GM12878 (cell line): ENCODE measurements at regions not wholly inside any gene's neighbourhood (a gene's known extent, or its start where the extent isn't known, plus 50 kb on each side); places are given as distances from the start of the nearest gene placed in this dataset.

Experiments used
- ATAC-seq: fragments of 200-7000 bp; cut with Tn5 transposase; 3 replicates; pipeline ENCODE4 v1.9.1; 2020; ENCODE audit warnings: mild to moderate bottlenecking, moderate library complexity
- BruUV-seq: library from RNA; stranded (reverse); fragments of 400-500 nt; replicated peaks from 2 replicates; lab custom pipeline; 2021; lab: Mats Ljungman, UMichigan
- CTCF ChIA-PET: fragments of 300-600 bp; sonication (Branson Sonifier 250); formaldehyde crosslinking; extraction: SDS; loops from one replicate; lab custom pipeline; 2021; ENCODE audit warnings: inconsistent platforms; lab: Yijun Ruan, JAX
- POLR2A ChIA-PET: fragments of 350-600 bp; formaldehyde crosslinking; extraction: SDS; loops from one replicate; lab custom pipeline; 2021; ENCODE audit warnings: inconsistent platforms; lab: Charles Lee
- RAD21 ChIA-PET: fragments of 300-600 bp; sonication (Branson Sonifier 250); formaldehyde crosslinking; loops from one replicate; lab custom pipeline; 2023; ENCODE audit warnings: antibody characterized with exemption; ENCODE audit not compliant: unreplicated experiment; lab: Charles Lee
- SMC1A ChIA-PET: fragments of 300-600 bp; sonication (Branson Sonifier 250); formaldehyde crosslinking; loops from one replicate; lab custom pipeline; 2023; ENCODE audit not compliant: unreplicated experiment, uncharacterized antibody; lab: Charles Lee
- DNase-seq: peaks from one replicate; pipeline ENCODE4 v3.0.0-alpha.2; 2011; ENCODE audit warnings: low read depth, low spot score
- FAIRE-seq: peaks from 3 replicates; lab custom pipeline; 2011; peaks lifted over from hg19 to GRCh38; lab: Jason Lieb, UNC
- H2AFZ ChIP-seq: 2 replicates; pipeline ENCODE4 v1.6.0; 2011; ENCODE audit warnings: low read depth, low read length, control low read depth; ENCODE audit not compliant: control insufficient read depth
- H3K27ac ChIP-seq: 2 replicates; pipeline ENCODE4 v1.5.1; 2011; ENCODE audit warnings: control low read depth; ENCODE audit not compliant: control insufficient read depth, insufficient read depth
- H3K27me3 ChIP-seq, 2 experiments: replicated peaks in 1 of 2; 2 replicates each; pipeline versions ENCODE4 v1.6.0 to v1.6.1; 2011; ENCODE audit warnings: low read length in 1 of 2; ENCODE audit not compliant: control insufficient read depth in 2 of 2, insufficient read depth in 2 of 2
- H3K36me3 ChIP-seq, 2 experiments: 2 replicates each; pipeline ENCODE4 v1.5.1; 2011; ENCODE audit warnings: low read length in 1 of 2; ENCODE audit not compliant: control insufficient read depth in 2 of 2, insufficient read depth in 2 of 2
- H3K4me1 ChIP-seq: 2 replicates; pipeline ENCODE4 v1.6.1; 2011; ENCODE audit warnings: mild to moderate bottlenecking, low read length, moderate library complexity, mixed read lengths; ENCODE audit not compliant: control insufficient read depth, insufficient read depth
- H3K4me2 ChIP-seq: 2 replicates; pipeline ENCODE4 v1.6.0; 2011; ENCODE audit warnings: control low read depth; ENCODE audit not compliant: control insufficient read depth, insufficient read depth
- H3K4me3 ChIP-seq: fragments of 200-600 bp; sonication (generic); 2 replicates; pipeline ENCODE4 v1.5.1; 2016
- H3K79me2 ChIP-seq: 2 replicates; pipeline ENCODE4 v1.6.0; 2011; ENCODE audit warnings: low read length; ENCODE audit not compliant: control insufficient read depth, insufficient read depth
- H3K9ac ChIP-seq: 2 replicates; pipeline ENCODE4 v1.8.0; 2011; ENCODE audit warnings: low read length, control low read depth, mixed read lengths; ENCODE audit not compliant: control insufficient read depth, insufficient read depth
- H3K9me3 ChIP-seq: replicated peaks from 3 replicates; pipeline ENCODE4 v1.5.1; 2011; ENCODE audit warnings: mild to moderate bottlenecking, low read length; ENCODE audit not compliant: control insufficient read depth, insufficient read depth
- H4K20me1 ChIP-seq: 2 replicates; pipeline ENCODE4 v1.6.0; 2011; ENCODE audit not compliant: control insufficient read depth, insufficient read depth
- ATF7 ChIP-seq: fragments of 450-650 bp; IDR thresholded peaks from 2 replicates; pipeline ENCODE4 v1.6.1; 2016; ENCODE audit warnings: low read depth, mild to moderate bottlenecking
- CHD1 ChIP-seq: IDR thresholded peaks from 2 replicates; pipeline ENCODE4 v1.6.1; 2012; ENCODE audit warnings: low read depth, low read length, improper control_type of control experiment
- CREB1 ChIP-seq: IDR thresholded peaks from 2 replicates; pipeline ENCODE4 v1.6.1; 2012; ENCODE audit warnings: low read depth, mild to moderate bottlenecking, inconsistent platforms
- GABPA ChIP-seq: IDR thresholded peaks from 2 replicates; pipeline ENCODE4 v1.6.1; 2014; ENCODE audit warnings: antibody characterized with exemption, low read depth, mild to moderate bottlenecking, inconsistent platforms
- KDM1A ChIP-seq: fragments of 200-600 bp; sonication (generic); IDR thresholded peaks from 2 replicates; pipeline ENCODE4 v1.6.1; 2016; ENCODE audit warnings: borderline replicate concordance
- MYC ChIP-seq: IDR thresholded peaks from 2 replicates; pipeline ENCODE4 v1.6.1; 2011; ENCODE audit warnings: mild to moderate bottlenecking, low read length, moderate library complexity, inconsistent platforms; ENCODE audit not compliant: insufficient read depth, insufficient replicate concordance, insufficient read length, severe bottlenecking
- NFIC ChIP-seq: IDR thresholded peaks from 2 replicates; pipeline ENCODE4 v1.6.1; 2012; ENCODE audit warnings: low read depth, mild to moderate bottlenecking, inconsistent platforms, low read length, moderate library complexity
- POLR2A ChIP-seq: IDR thresholded peaks from 2 replicates; pipeline ENCODE4 v1.6.1; 2011; ENCODE audit warnings: low read depth, mild to moderate bottlenecking, low read length
- RFX5 ChIP-seq: IDR thresholded peaks from 2 replicates; pipeline ENCODE4 v1.6.1; 2011; ENCODE audit warnings: low read depth, low read length, improper control_type of control experiment
- SMC3 ChIP-seq: IDR thresholded peaks from 2 replicates; pipeline ENCODE4 v1.6.1; 2011; ENCODE audit warnings: low read length, improper control_type of control experiment, borderline replicate concordance
- SREBF1 ChIP-seq: IDR thresholded peaks from 2 replicates; pipeline ENCODE4 v1.6.1; 2012; ENCODE audit warnings: mild to moderate bottlenecking, low read length
- ZNF274 ChIP-seq: IDR thresholded peaks from one replicate; pipeline ENCODE4 v1.8.0; 2011; ENCODE audit not compliant: insufficient read length, insufficient read depth
- ZNF384 ChIP-seq: IDR thresholded peaks from 2 replicates; pipeline ENCODE4 v1.6.1; 2012; ENCODE audit warnings: low read depth, mild to moderate bottlenecking, low read length, improper control_type of control experiment, borderline replicate concordance
- WGBS: methylation state at CpG from one replicate; pipeline ENCODE4 v1.1.6; 2016; ENCODE audit warnings: low lambda C conversion rate; ENCODE audit not compliant: insufficient replicate concordance, insufficient coverage; ENCODE audit errors: missing lambda C conversion rate; 5-methylcytosine and 5-hydroxymethylcytosine counted together
- in situ Hi-C: fragments of 300-500 bp; cut with MboI; formaldehyde crosslinking; loops from 9 replicates; pipeline ENCODE4 v1.14.3; 2018; ENCODE audit warnings: mixed read lengths
- intact Hi-C: fragments of 100-400 bp; cut with micrococcal nuclease; formaldehyde crosslinking; loops from one replicate; pipeline ENCODE4 v1.14.2; 2022; ENCODE audit not compliant: unreplicated experiment

GRCh38 chr3:48084929-48085328, 68.7 kb upstream of the MAP4 start:
- BruUV-seq = no TSS peak
- RAD21 ChIA-PET = no interaction called here

GRCh38 chr3:48084170-48084569, 68.0 kb upstream of the MAP4 start:
- Histone ChIP-seq H2AFZ (no peak overlapping the region), H4K20me1 (no peaks in the 10 kb centered on the region), H3K9me3 (no peaks in the 10 kb centered on the region), H3K4me1 (peaks cover 6% of the 10 kb centered on the region; the same call in 1 of the 2 replicates), H3K36me3 (peaks cover 0 to 5% of the 10 kb centered on the region in 2 experiments; a peak in 1 of 4 replicates)
- intact Hi-C loops (no loop called here), in situ Hi-C loops (no loop called here)
- ChIA-PET SMC1A (interaction anchor here (0.5 to 1.2 kb wide), 5 partner anchors 9 to 1370 kb away, joined by 3 to 4 read pairs (median 3); no protein-coding TSS in a partner anchor), RAD21 (interaction anchor here (0.6 kb wide), 1 partner anchor 55 kb away, joined by 3 read pairs; no protein-coding TSS in a partner anchor)
- WGBS = 65% methylated on average over 2 of the region's 2 CpGs
- BruUV-seq = no TSS peak
- DNase-seq = no peak
- TF ChIP-seq NFIC (no peak), SMC3 (no peak), POLR2A (no peak), MYC (no peak), CHD1 (no peak), ATF7 (0 out of 2 replicates have a peak, but pooled peaks have one; percentile 15), SREBF1 (no peak), ZNF274 (no peak), KDM1A (no peak)
- TF ChIP-seq, all 136 proteins: peak for 1
- no peak overlapping the region for H3K9ac ChIP-seq
- CTCF ChIA-PET = interaction anchor here (0.6 to 1.1 kb wide), 4 partner anchors 10 to 942 kb away, joined by 3 to 4 read pairs (median 4); no protein-coding TSS in a partner anchor
- ATAC-seq = no peak
- no peak overlapping the region for H3K27ac ChIP-seq
- no peak for FAIRE-seq
- POLR2A ChIA-PET = interaction anchor here (0.6 to 1.4 kb wide), 6 partner anchors 9 to 1535 kb away, joined by 3 to 7 read pairs (median 3); no protein-coding TSS in a partner anchor
- H3K27me3 ChIP-seq = no peaks in the 10 kb centered on the region
- H3K4me2 ChIP-seq = peak overlapping the region; percentile 50; the same call in 1 of the 2 replicates
- H3K79me2 ChIP-seq = peaks cover 78% of the 10 kb centered on the region
- H3K4me3 ChIP-seq = no peak overlapping the region

More at GRCh38 chr3:48084929-48085328, 68.7 kb upstream of the MAP4 start:
- CTCF ChIA-PET = interaction anchor here (1.0 to 1.1 kb wide), 2 partner anchors 10 to 474 kb away, joined by 3 read pairs; no protein-coding TSS in a partner anchor
- Histone ChIP-seq H3K36me3 (peaks cover 0 to 5% of the 10 kb centered on the region in 2 experiments; a peak in 1 of 4 replicates), H3K4me1 (peaks cover 6% of the 10 kb centered on the region; the same call in 1 of the 2 replicates), H4K20me1 (no peaks in the 10 kb centered on the region), H2AFZ (no peak overlapping the region), H3K27me3 (no peaks in the 10 kb centered on the region), H3K9me3 (no peaks in the 10 kb centered on the region), H3K9ac (peak overlapping the region; percentile 21), H3K79me2 (peaks cover 76% of the 10 kb centered on the region), H3K4me3 (peak overlapping the region; percentile 35; the same call in 1 of the 2 replicates), H3K4me2 (peak overlapping the region; percentile 50), H3K27ac (peak overlapping the region; percentile 46)
- peak; percentile 55; the same call in 1 of the 2 replicates for TF ChIP-seq ZNF384
- 0 out of 2 replicates have a peak, but pooled peaks have one; percentile 38 for TF ChIP-seq CREB1
- TF ChIP-seq GABPA = no peak
- TF ChIP-seq RFX5 = peak; percentile 85
- in situ Hi-C loops = no loop called here
- peak; percentile 23 for DNase-seq
- POLR2A ChIA-PET = interaction anchor here (0.6 to 1.4 kb wide), 5 partner anchors 10 to 1157 kb away, joined by 3 to 7 read pairs (median 4); no protein-coding TSS in a partner anchor
- 0% methylated on average over 1 of the region's 1 CpG for WGBS
- SMC1A ChIA-PET = interaction anchor here (0.6 to 1.0 kb wide), 3 partner anchors 10 to 378 kb away, joined by 3 to 4 read pairs (median 3); no protein-coding TSS in a partner anchor
- FAIRE-seq = no peak
- intact Hi-C loops = loop anchor here (5.0 kb wide), 1 partner anchor 67 kb away; no protein-coding TSS in a partner anchor
- ATAC-seq = no peak
